Heart right ventricle (tissue), 16 donors: ENCODE measurements at regions not wholly inside any gene's neighbourhood (a gene's known extent, or its start where the extent isn't known, plus 50 kb on each side); places are given as distances from the start of the nearest gene placed in this dataset.
"Not testable (repeated sequence)": the region's sequence is repeated elsewhere in the genome, so short reads cannot be mapped to it uniquely, and the experiment has no call there.

Source experiments
- ATAC-seq, 8 donors: fragments of 200-7000 bp; cut with Tn5 transposase; one replicate each; pipeline ENCODE4 v1.9.1; 2020; ENCODE audit warnings: mild to moderate bottlenecking in 8 of 8, moderate library complexity in 8 of 8, moderate number of reproducible peaks in 1 of 8
- DNase-seq, 2 donors: peaks; one replicate each; pipeline ENCODE4 v3.0.0-alpha.2; 2020
- H3K27ac ChIP-seq, 10 donors: fragments of 200-600 bp; sonication (generic) in 2 of 10; one replicate each; pipeline versions ENCODE4 v1.5.0 to v1.8.0; 2020 to 2022; ENCODE audit warnings: mild to moderate bottlenecking in 3 of 10
- H3K27me3 ChIP-seq, 7 donors: fragments of 200-600 bp; one replicate each; pipeline ENCODE4 v1.8.0; 2021 to 2022; ENCODE audit warnings: mild to moderate bottlenecking in 2 of 7
- H3K36me3 ChIP-seq, 9 donors: fragments of 200-600 bp; sonication (generic) in 1 of 9; one replicate each; pipeline versions ENCODE4 v1.5.0 to v1.8.0; 2020 to 2022; ENCODE audit warnings: mild to moderate bottlenecking in 2 of 9
- H3K4me1 ChIP-seq, 9 donors: fragments of 200-600 bp; sonication (generic) in 1 of 9; one replicate each; pipeline versions ENCODE4 v1.5.0 to v1.8.0; 2020 to 2022; ENCODE audit warnings: mild to moderate bottlenecking in 4 of 9
- H3K4me3 ChIP-seq, 10 donors: fragments of 200-600 bp; sonication (generic) in 2 of 10; one replicate each; pipeline versions ENCODE4 v1.5.0 to v1.8.0; 2020 to 2022; ENCODE audit warnings: mild to moderate bottlenecking in 7 of 10, moderate library complexity in 2 of 10
- H3K9me3 ChIP-seq, 11 donors: fragments of 200-600 bp in 10 of 11; sonication (generic) in 2 of 11; one replicate each; pipeline versions ENCODE4 v1.5.0 to v1.8.0; 2013 to 2022; ENCODE audit warnings: mild to moderate bottlenecking in 2 of 11, control low read depth in 1 of 11, moderate library complexity in 1 of 11
- CTCF ChIP-seq, 9 donors: fragments of 200-600 bp; sonication (generic) in 2 of 9; IDR thresholded peaks; one replicate each; pipeline versions ENCODE4 v1.5.0 to v1.8.0; 2021 to 2022; ENCODE audit warnings: antibody characterized with exemption in 9 of 9, mild to moderate bottlenecking in 5 of 9, moderate library complexity in 1 of 9
- WGBS, 2 donors: extraction: QIAGEN DNeasy Blood & Tissue Kit; methylation state at CpG; one replicate each; pipeline ENCODE4 v1.1.7; 2013; ENCODE audit warnings: inconsistent platforms in 1 of 2; 5-methylcytosine and 5-hydroxymethylcytosine counted together
- intact Hi-C, 10 donors: fragments of 100-400 bp; cut with DNase I; formaldehyde crosslinking; loops; one replicate each; pipeline versions ENCODE4 v1.11.1 to v1.14.2; 2022
- donor health status: Arrhythmogenic right ventricular cardiomyopathy.
- donor health status: ischemic (EF 13 %, LVEDD 7.1; RV severe dilation, severe dysfunction).
- donor health status: healthy with polysubstance abuse.
- donor health status: DM: no; HTN: yes; CAD: no.
- donor health status: DM: no; HTN: no; CAD: no.
- donor health status: ischemic (EF 25% LVEDD 6.9; RV normal size, moderate dysfunction).
- donor health status: ischemic (EF 25% LVEDD 5.7; RV mildly dilated, moderate dysfunction).
- donor health status: healthy.
- donor health status: DM: yes; HTN: yes; CAD: no.
- donor health status: Ischemic cardiomyopathy.
- donor health status: ischemic (EF 35%, LVEDD 5.7; RV mildly dilated, moderate dysfunction).
- donor health status: nonischemic (EF 11% LVEDD 7.7; RV severe dilation, severe dysfunction).
- donor health status: DM: yes; HTN: yes; CAD: no.
- donor health status: PGD.
- donor health status: ischemic (EF 29% LVEDD 5.4; RV normal size, mild dysfunction).
- donor health status: nonischemic (EF 23%, LVEDD 6.1; RV moderate dilation, normal function).

DNA sequence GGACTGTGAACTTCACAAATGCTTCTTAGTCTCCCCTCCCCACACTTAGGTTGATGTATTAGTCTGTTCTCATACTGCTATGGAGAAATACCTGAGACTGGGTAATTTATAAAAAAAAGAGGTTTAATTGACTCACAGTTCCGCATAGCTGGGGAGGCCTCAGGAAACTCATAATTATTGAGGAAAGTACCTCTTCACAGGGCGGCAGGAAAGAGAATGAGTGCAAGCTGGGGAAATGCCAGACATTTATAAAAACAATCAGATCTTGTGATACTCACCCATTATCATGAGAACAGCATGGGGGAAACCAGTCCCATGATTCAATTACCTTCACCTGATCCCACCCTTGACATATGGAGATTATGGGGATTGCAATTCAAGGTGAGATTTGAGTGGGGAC lies 178.8 kb downstream of the SLC38A4 start:
- ATAC-seq (no peak), DNase-seq (no peak)
- Histone ChIP-seq H3K27me3 (no peaks in the 10 kb centered on the region), H3K27ac (no peak overlapping the region), H3K4me3 (no peak overlapping the region), H3K4me1 (no peaks in the 10 kb centered on the region), H3K36me3 (no peaks in the 10 kb centered on the region), H3K9me3 (peaks cover 0 to 8% (median 0%) of the 10 kb centered on the region in 11 donors)
- no peak for TF ChIP-seq CTCF (IDR thresholded peaks at IDR 0.05)
- intact Hi-C loops: no loop called here
- WGBS, 2 donors: 65 to 74% methylated on average over 2 of the region's 2 CpGs

GRCh38 chr12:46641649-46642048 lies 184.1 kb downstream of the SLC38A4 start:
- 97 to 99% methylated on average over 2 of the region's 2 CpGs for WGBS, 2 donors
- ATAC-seq: not testable (repeated sequence)
- peaks cover 0 to 50% (median 7%) of the 10 kb centered on the region in 11 donors for H3K9me3 ChIP-seq

DNA sequence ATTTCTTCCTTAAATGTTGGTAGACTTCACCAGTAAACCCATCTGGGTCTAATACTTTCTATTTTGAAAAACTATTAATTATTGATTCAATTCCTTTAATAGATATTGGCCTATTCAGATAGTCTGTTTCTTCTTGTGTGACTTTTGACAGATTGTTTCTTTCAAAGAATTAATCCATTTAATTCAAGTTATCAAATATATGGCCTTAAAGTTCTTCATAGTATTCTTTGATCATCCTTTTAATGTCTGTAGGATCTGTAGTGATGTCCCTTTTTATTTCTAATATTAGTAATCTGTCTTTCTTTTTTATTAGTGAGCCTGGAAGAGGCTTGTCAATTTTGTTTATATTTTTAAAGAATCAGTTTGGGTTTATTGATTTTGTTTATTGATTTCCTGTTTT lies 190.0 kb downstream of the SLC38A4 start:
- H3K4me3 ChIP-seq: no peak overlapping the region
- no peak for TF ChIP-seq CTCF (IDR thresholded peaks at IDR 0.05)
- H3K4me1 ChIP-seq: no peaks in the 10 kb centered on the region
- DNase-seq (no peak), ATAC-seq (no peak)
- intact Hi-C loops: no loop called here
- H3K27me3 ChIP-seq: no peaks in the 10 kb centered on the region
- H3K9me3 ChIP-seq: peaks cover 0 to 71% (median 28%) of the 10 kb centered on the region in 11 donors
- no peak overlapping the region for H3K27ac ChIP-seq
- no peaks in the 10 kb centered on the region for H3K36me3 ChIP-seq

More at GRCh38 chr12:46641649-46642048, 184.1 kb downstream of the SLC38A4 start:
- DNase-seq, H3K27ac ChIP-seq, H3K27me3 ChIP-seq, H3K4me1 ChIP-seq, H3K36me3 ChIP-seq, intact Hi-C loops, H3K4me3 ChIP-seq: not testable (repeated sequence)

- H3K4me3 ChIP-seq: no peak overlapping the region
- H3K27me3 ChIP-seq: no peaks in the 10 kb centered on the region
- 81 to 87% methylated on average over 4 of the region's 4 CpGs for WGBS, 2 donors
- intact Hi-C loops: no loop called here
- TF ChIP-seq CTCF (IDR thresholded peaks at IDR 0.05): no peak
- ATAC-seq (no peak), DNase-seq (no peak)
- H3K9me3 ChIP-seq: peaks cover 0 to 20% (median 3%) of the 10 kb centered on the region in 11 donors
- H3K4me1 ChIP-seq: no peaks in the 10 kb centered on the region
- no peak overlapping the region for H3K27ac ChIP-seq
- no peaks in the 10 kb centered on the region for H3K36me3 ChIP-seq
Observed at GRCh38 chr12:46629331-46630229, 196.2 kb downstream of the SLC38A4 start.

DNA sequence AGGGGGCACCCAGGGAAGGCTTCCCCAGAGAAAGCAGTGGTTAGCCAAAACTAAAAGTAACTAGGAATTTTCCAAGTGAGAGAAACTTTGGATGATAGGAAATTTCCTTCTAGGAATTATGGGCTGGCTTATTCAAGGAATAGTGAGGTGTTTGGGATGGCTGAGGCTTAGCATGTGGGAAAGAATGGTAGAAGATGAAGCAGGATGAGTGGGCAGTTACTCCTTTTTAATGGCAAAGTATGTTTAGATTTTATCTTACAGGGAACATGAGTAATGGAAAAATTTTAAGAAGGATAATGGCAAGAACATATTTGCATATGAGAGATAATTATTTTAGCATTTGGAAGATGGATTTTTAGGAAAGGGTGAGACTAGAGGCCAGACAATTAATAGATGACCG lies 197.6 kb downstream of the SLC38A4 start:
- DNase-seq (no peak), ATAC-seq (no peak)
- Histone ChIP-seq H3K4me3 (no peak overlapping the region), H3K4me1 (no peaks in the 10 kb centered on the region), H3K27ac (no peak overlapping the region), H3K9me3 (peaks cover 0 to 8% (median 2%) of the 10 kb centered on the region in 11 donors), H3K36me3 (no peaks in the 10 kb centered on the region), H3K27me3 (no peaks in the 10 kb centered on the region)
- 67 to 81% methylated on average over 1 of the region's 1 CpG for WGBS, 2 donors
- intact Hi-C loops: no loop called here
- no peak for TF ChIP-seq CTCF (IDR thresholded peaks at IDR 0.05)
